HG03139 (cell line): ENCODE measurements at regions not wholly inside any gene's neighbourhood (a gene's known extent, or its start where the extent isn't known, plus 50 kb on each side); places are given as distances from the start of the nearest gene placed in this dataset.
"Not testable (repeated sequence)": the region's sequence is repeated elsewhere in the genome, so short reads cannot be mapped to it uniquely, and the experiment has no call there.

ENCODE experiments used
- ATAC-seq: cut with Tn5 transposase; IDR thresholded peaks from one replicate; pipeline ENCODE4 v1.9.1; 2021; ENCODE audit not compliant: unreplicated experiment

- ATAC-seq, result no peak
Observed at GRCh38 chr5:2006193-2006970, 123.7 kb upstream of the IRX4 start.

- no peak for ATAC-seq
Observed at GRCh38 chr5:2005101-2006041, 122.6 kb upstream of the IRX4 start.

- ATAC-seq, result no peak
Observed at GRCh38 chr5:2003690-2004365, 121.1 kb upstream of the IRX4 start.

DNA sequence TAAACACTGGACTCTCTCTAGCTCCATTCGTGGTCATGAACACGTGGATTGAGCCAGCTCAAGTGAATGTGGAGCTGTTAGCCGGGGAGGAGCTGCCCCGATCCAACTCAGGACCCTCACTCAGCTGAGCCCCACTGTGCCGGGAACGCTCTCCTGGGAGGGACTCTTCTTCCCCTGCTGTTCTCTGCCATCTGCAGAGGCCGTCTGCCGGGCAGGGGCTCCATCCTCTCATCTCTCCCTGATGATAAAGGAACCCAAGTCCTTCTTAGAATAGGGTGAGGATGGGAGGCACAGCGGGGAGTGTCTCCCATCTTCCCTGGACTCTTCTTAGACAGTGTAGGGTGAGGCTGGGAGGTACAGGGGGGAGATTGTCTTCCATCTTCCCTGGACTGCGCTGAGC lies 120.5 kb upstream of the IRX4 start:
- ATAC-seq, result no peak

- ATAC-seq, result no peak
Observed at GRCh38 chr5:2001300-2001699, 118.6 kb upstream of the IRX4 start.

DNA sequence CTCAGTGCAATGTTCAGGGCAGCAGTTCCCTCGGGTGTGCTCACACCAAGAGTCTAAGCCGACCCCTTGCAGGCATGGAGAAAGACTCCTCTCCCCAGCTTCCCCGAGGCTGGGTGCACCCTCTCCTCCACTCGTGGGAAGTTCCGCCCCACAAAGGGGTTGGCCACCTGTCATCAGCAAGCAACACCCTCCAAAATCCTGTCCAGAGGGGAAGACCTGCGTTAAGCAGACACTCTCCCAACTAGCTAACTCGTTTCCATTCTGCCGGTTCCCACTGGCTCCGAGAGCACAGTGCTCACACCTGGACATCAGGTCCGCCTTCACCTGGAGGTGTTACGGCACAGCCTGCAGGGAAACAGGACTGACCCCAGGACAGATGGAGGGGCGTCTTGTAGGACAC lies 117.9 kb upstream of the IRX4 start:
- no peak for ATAC-seq

DNA sequence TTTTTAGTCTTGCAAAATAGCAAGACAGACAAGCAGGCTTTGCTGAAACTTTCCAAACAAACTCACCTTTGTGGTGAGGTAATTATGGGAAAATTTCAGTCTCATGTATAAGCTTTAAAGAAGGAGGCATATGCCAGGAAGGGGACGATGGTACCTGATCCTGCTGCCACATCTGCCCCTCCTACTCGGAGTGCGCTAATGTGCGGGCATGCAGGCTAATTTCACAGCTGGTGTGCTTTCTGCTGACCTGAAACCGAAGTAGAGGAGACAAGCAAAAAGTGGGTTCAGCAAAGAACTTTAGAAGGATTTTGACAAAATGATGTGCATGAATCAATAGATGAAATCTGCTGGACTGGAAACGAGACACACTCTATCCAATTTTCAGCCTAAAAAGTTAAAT lies 117.1 kb upstream of the IRX4 start:
- no peak for ATAC-seq

- ATAC-seq, result no peak
Observed at GRCh38 chr5:1998716-1999317, 116.1 kb upstream of the IRX4 start.

DNA sequence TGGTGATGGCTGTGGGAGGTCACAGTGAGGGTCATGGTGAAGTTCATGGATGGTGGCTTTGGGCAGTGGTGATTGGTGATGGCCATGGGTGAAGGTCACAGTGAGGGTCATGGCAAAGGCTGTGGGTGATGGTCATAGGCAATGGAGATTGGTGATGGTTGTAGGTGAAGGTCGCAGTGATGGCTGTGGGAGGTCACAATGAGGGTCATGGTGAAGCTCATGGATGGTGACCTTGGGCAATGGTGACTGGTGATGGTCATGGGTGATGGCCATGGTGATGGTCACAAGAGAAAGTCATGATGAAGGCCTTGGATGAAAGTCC lies 115.6 kb upstream of the IRX4 start:
- ATAC-seq, result no peak

DNA sequence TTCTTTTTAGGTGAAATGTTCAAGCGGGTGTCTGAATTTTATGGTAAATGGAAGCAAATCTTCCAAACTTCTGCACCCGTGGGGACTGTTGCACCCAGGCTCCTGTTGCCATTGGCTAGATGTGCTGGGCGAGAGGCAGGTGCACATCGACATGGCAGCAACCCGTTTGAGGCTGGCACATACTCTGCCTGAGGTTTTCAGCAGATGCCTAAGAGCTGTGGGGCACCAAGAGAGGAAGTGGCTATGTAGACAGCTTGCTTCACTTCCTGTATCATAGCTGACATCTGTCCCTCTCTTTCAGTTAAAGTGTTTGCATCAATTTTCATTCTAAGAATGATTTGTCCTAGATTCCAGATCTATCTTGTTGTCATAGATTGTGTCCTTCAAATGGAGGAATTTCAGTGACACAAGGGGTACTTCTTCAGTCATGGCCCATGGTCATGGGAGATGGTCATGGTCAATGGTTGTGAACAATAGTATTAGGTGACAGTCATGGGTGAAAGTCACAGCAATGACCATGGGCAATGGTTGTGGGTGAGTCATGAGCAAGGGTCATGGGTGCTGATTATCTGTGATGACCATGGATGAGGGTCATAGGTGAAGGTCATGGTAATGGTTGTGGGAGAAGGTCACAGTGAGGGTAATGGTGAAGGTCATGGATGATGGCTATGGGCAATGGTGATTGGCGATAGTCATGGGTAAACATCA lies 115.1 kb upstream of the IRX4 start:
- ATAC-seq, result no peak

- no peak for ATAC-seq
Observed at GRCh38 chr5:1995491-1995890, 112.8 kb upstream of the IRX4 start.

- ATAC-seq, result no peak
Observed at GRCh38 chr5:1987471-1987870, 104.7 kb upstream of the IRX4 start.

DNA sequence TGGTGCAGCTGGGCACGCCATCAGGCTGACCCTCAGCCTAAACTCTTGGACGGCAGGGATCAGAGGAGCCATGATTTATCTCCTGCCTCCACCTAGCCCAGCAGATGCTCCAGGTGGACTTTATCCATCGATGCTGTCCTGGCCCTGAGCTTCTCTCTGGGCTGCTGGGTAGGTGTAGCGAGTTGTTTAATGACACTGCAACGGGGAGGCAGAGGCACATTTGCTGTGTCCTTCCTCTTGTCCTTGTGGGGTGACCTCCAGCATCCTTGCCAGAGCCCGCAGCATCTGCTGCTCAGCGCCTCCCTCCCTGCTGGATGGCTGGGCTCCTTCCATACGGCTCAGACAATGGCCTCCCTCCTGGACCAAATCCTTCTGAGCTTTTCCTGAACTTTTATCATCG lies 103.1 kb upstream of the IRX4 start:
- no peak for ATAC-seq

GRCh38 chr5:1983919-1984695 lies 101.4 kb upstream of the IRX4 start:
- no peak for ATAC-seq

- no peak for ATAC-seq
Observed at GRCh38 chr5:1983401-1983800, 100.7 kb upstream of the IRX4 start.

DNA sequence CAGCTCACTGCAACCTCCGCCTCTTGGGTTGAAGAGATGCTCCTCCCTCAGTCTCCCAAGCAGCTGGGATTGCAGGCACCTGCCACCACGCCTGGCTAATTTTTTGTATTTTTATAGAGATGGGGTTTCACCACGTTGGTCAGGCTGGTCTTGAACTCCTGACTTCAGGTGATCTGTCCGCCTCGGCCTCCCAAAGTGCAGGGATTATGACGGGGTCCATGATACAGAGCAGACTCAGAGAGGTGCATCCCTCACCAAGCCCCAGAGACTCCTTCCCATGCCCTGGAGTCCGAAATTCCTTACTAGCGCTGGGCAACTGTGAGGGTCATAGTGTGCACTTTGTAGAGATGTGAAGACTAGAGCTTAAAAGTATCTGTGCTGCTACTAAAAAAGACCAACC lies 99.8 kb upstream of the IRX4 start:
- ATAC-seq, result not testable (repeated sequence)

DNA sequence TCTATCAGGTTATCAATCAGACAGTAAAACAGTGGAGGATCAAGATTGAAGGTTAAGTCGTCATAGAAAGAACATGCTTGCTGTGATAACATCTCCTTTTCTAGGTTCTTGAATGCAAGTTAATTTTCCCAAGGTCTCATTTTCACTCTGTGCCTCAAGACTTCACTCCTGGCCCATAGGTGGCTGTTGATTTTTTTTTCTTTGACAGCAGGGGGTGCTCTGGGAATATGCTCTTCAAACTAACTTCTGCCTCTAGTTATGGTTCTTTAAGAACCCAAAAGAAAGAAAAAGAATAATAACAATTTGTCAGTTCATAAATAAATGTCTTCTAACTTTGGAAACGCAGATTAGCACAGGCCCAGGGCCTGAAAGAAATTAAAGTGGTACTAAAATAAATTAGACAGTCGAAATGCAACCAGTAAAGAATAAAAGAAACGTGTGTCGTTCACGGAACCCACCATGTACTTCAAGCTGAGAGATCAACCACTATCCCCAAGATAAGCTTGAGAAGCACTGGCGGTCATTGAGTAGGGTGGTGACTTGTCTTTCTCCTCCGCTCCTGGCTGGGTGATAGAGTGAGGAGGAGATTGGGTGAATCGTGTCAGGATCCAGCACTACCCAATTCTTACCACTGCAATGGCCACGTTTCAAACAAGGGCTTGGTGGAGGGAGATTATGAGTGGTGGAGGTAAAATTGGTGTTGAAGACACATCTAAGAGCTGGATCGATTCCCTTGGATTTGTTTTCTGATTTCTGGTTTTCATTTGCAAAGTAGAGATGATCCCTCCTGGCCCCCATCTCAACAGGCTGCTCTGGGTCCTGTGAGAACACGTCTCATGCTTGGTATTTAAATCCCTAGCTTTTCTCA lies 93.4 kb upstream of the IRX4 start:
- no peak for ATAC-seq

DNA sequence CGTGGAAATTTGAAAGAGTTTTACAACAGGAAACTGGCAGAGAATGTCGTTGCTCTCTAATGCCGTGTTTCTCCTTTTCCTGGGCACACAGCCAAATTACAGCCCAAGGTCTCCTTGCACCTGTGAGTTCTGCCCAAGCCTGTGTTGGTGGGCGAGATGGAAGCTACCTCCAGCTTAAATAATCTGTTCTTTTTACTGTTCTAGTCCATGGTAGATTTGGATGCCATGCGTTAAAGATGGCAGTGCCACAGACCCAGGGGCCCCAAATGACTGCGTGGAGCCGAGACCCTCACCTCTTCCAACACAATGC lies 92.6 kb upstream of the IRX4 start:
- no peak for ATAC-seq
